Upper lobe of left lung (tissue), 4 donors: ENCODE measurements at regions not wholly inside any gene's neighbourhood (a gene's known extent, or its start where the extent isn't known, plus 50 kb on each side); places are given as distances from the start of the nearest gene placed in this dataset.

Source experiments
- EP300 ChIP-seq, 4 donors: sonication (generic); formaldehyde crosslinking; IDR thresholded peaks; one replicate each; pipeline ENCODE4 v1.5.1; 2017; ENCODE audit warnings: antibody characterized with exemption in 4 of 4, control low read depth in 2 of 4
- POLR2AphosphoS5 ChIP-seq, 2 donors: sonication (generic); formaldehyde crosslinking; IDR thresholded peaks; one replicate each; pipeline ENCODE4 v1.5.1; 2017; ENCODE audit warnings: antibody characterized with exemption in 2 of 2
- TF ChIP-seq, protein P1 (sequence below), 6 experiments: fragments of 450-650 bp in 4 of 6; fragments of 200-600 bp in 2 of 6; sonication (generic) in 2 of 6; IDR thresholded peaks; one replicate each; pipeline ENCODE4 v1.5.1; 2016 to 2019; ENCODE audit warnings: antibody characterized with exemption in 6 of 6

DNA sequence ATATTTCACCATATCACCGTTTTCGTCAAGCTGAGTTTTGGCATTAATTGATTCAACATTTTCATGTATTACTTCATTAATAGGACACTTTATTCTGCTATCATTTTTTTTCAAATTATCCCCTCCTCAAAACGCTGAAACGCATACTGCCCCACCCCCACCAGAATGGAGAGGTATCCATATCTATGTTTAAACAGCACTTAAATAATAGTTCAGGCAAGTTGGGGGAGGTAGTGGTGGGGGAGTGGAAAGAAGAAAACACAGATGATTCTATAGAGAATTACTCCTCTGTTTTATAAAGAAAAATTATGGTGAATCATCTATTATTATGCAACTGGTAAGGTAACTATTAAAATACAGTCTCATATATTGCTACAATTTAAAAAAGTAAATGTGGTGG is 314.4 kb upstream of the ZEB2 start:
- TF ChIP-seq, protein P1, sequence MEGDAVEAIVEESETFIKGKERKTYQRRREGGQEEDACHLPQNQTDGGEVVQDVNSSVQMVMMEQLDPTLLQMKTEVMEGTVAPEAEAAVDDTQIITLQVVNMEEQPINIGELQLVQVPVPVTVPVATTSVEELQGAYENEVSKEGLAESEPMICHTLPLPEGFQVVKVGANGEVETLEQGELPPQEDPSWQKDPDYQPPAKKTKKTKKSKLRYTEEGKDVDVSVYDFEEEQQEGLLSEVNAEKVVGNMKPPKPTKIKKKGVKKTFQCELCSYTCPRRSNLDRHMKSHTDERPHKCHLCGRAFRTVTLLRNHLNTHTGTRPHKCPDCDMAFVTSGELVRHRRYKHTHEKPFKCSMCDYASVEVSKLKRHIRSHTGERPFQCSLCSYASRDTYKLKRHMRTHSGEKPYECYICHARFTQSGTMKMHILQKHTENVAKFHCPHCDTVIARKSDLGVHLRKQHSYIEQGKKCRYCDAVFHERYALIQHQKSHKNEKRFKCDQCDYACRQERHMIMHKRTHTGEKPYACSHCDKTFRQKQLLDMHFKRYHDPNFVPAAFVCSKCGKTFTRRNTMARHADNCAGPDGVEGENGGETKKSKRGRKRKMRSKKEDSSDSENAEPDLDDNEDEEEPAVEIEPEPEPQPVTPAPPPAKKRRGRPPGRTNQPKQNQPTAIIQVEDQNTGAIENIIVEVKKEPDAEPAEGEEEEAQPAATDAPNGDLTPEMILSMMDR (IDR thresholded peaks at IDR 0.05), result no peak
- no peak for TF ChIP-seq EP300 (IDR thresholded peaks at IDR 0.05)
- TF ChIP-seq POLR2AphosphoS5 (IDR thresholded peaks at IDR 0.05), result no peak
